NOMO-1 treated with DMSO at 0.1 percent for 48 hours (cell line): ENCODE measurements at regions not wholly inside any gene's neighbourhood (a gene's known extent, or its start where the extent isn't known, plus 50 kb on each side); places are given as distances from the start of the nearest gene placed in this dataset.
"Not testable (repeated sequence)": the region's sequence is repeated elsewhere in the genome, so short reads cannot be mapped to it uniquely, and the experiment has no call there.

Experiments
- DNase-seq: peaks from one replicate; lab custom pipeline; 2025; ENCODE audit not compliant: unreplicated experiment; lab: John Stamatoyannopoulos, UW

GRCh38 chr13:30816736-30817135, 81.4 kb downstream of the ALOX5AP start:
- peak; percentile 37 for DNase-seq

- no peak for DNase-seq
These were observed 83.1 kb downstream of the ALOX5AP start for GRCh38 chr13:30818323-30818960.

GRCh38 chr13:30819136-30819888, 84.0 kb downstream of the ALOX5AP start:
- no peak for DNase-seq

- DNase-seq: no peak
These were observed 84.7 kb upstream of the MEDAG start for GRCh38 chr13:30821421-30821820.

- DNase-seq: no peak
These were observed 81.4 kb upstream of the MEDAG start for GRCh38 chr13:30824651-30825050.

GRCh38 chr13:30826911-30827577, 79.0 kb upstream of the MEDAG start:
- no peak for DNase-seq

GRCh38 chr13:30827578-30827925, 78.5 kb upstream of the MEDAG start:
- no peak for DNase-seq

GRCh38 chr13:30829145-30829832, 76.8 kb upstream of the MEDAG start:
- no peak for DNase-seq

GRCh38 chr13:30829833-30830637, 76.0 kb upstream of the MEDAG start:
- DNase-seq: no peak

GRCh38 chr13:30830638-30830965, 75.5 kb upstream of the MEDAG start:
- no peak for DNase-seq

- no peak for DNase-seq
These were observed 74.6 kb upstream of the MEDAG start for GRCh38 chr13:30831515-30831914.

GRCh38 chr13:30832377-30832776, 73.7 kb upstream of the MEDAG start:
- DNase-seq: no peak

- no peak for DNase-seq
These were observed 73.2 kb upstream of the MEDAG start for GRCh38 chr13:30832845-30833332.

GRCh38 chr13:30835442-30835841, 70.6 kb upstream of the MEDAG start:
- no peak for DNase-seq

GRCh38 chr13:30837227-30838159, 68.6 kb upstream of the MEDAG start:
- DNase-seq: no peak

- DNase-seq: not testable (repeated sequence)
These were observed 66.4 kb upstream of the MEDAG start for GRCh38 chr13:30839636-30840035.

- no peak for DNase-seq
These were observed 65.6 kb upstream of the MEDAG start for GRCh38 chr13:30840515-30840914.

- DNase-seq: no peak
These were observed 64.9 kb upstream of the MEDAG start for GRCh38 chr13:30841154-30841553.

- DNase-seq: no peak
These were observed 62.5 kb upstream of the MEDAG start for GRCh38 chr13:30843548-30843947.
